Renal pelvis (tissue), 1 donor: ENCODE measurements at regions not wholly inside any gene's neighbourhood (a gene's known extent, or its start where the extent isn't known, plus 50 kb on each side); places are given as distances from the start of the nearest gene placed in this dataset.

Experiments used
- DNase-seq: peaks from one replicate; pipeline ENCODE4 v3.0.0-alpha.2; 2013

GRCh38 chr15:81774309-81774708 is 271.5 kb downstream of the MEX3B start:
- no peak for DNase-seq

GRCh38 chr15:81768773-81769172 is 277.0 kb downstream of the MEX3B start:
- no peak for DNase-seq

GRCh38 chr15:81766829-81767475 is 278.9 kb downstream of the MEX3B start:
- no peak for DNase-seq

GRCh38 chr15:81765816-81766215 is 280.0 kb downstream of the MEX3B start:
- DNase-seq: no peak

GRCh38 chr15:81763304-81763703 is 282.5 kb downstream of the MEX3B start:
- DNase-seq: no peak

- no peak for DNase-seq
Measured at GRCh38 chr15:81760686-81761085, 285.1 kb downstream of the MEX3B start.

- peak; percentile 77 for DNase-seq
Measured at GRCh38 chr15:81758818-81759284, 287.0 kb downstream of the MEX3B start.

- no peak for DNase-seq
Measured at GRCh38 chr15:81755626-81756025, 290.2 kb downstream of the MEX3B start.

GRCh38 chr15:81754078-81754477 is 291.7 kb downstream of the MEX3B start:
- no peak for DNase-seq

- DNase-seq: no peak
Measured at GRCh38 chr15:81752974-81753373, 292.8 kb downstream of the MEX3B start.

- peak; percentile 38 for DNase-seq
Measured at GRCh38 chr15:81752546-81752942, 293.3 kb downstream of the MEX3B start.

GRCh38 chr15:81751816-81752545 is 293.8 kb downstream of the MEX3B start:
- no peak for DNase-seq

GRCh38 chr15:81751256-81751655 is 294.6 kb downstream of the MEX3B start:
- no peak for DNase-seq

- DNase-seq: no peak
Measured at GRCh38 chr15:81749716-81750375, 296.0 kb downstream of the MEX3B start.

- no peak for DNase-seq
Measured at GRCh38 chr15:81747482-81747881, 298.3 kb downstream of the MEX3B start.

GRCh38 chr15:81747026-81747425 is 298.8 kb downstream of the MEX3B start:
- no peak for DNase-seq

- no peak for DNase-seq
Measured at GRCh38 chr15:81744364-81744763, 301.5 kb downstream of the MEX3B start.

- peak; percentile 33 for DNase-seq
Measured at GRCh38 chr15:81740416-81740815, 305.4 kb downstream of the MEX3B start.

- no peak for DNase-seq
Measured at GRCh38 chr15:81729340-81729739, 316.5 kb downstream of the MEX3B start.

- DNase-seq: no peak
Measured at GRCh38 chr15:81728726-81729125, 317.1 kb downstream of the MEX3B start.

GRCh38 chr15:81725590-81725989 is 320.2 kb downstream of the MEX3B start:
- no peak for DNase-seq

- no peak for DNase-seq
Measured at GRCh38 chr15:81724536-81724935, 321.3 kb downstream of the MEX3B start.

- no peak for DNase-seq
Measured at GRCh38 chr15:81723701-81724100, 322.1 kb downstream of the MEX3B start.
